ENCODE measurements at regions not wholly inside any gene's neighbourhood (a gene's known extent, or its start where the extent isn't known, plus 50 kb on each side); places are given as distances from the start of the nearest gene placed in this dataset.
A peak's percentile ranks its signal among the peaks of the same experiment; 100 is the strongest.
"Not testable (repeated sequence)": the region's sequence is repeated elsewhere in the genome, so short reads cannot be mapped to it uniquely, and the experiment has no call there.

DNA sequence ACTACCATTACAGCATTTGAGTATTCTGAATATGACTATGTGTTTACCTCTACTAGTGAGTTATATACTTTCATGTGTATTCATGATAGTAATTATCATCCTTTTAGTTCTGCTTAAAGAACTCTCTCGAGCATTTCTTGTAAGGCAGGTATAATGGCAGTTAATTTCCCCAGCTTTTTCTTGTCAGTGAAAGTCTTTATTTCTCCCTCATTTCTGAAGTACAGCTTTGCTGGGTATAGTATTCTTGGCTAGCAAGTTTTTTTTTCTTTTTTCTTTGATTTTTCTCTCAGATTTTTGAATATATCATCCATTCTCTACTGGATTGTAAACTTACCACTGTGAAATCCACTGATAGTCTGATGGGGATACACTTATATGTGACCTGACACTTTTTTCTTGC, 165.9 kb upstream of the ARHGAP5 start:
- DNase-seq = no peak

DNA sequence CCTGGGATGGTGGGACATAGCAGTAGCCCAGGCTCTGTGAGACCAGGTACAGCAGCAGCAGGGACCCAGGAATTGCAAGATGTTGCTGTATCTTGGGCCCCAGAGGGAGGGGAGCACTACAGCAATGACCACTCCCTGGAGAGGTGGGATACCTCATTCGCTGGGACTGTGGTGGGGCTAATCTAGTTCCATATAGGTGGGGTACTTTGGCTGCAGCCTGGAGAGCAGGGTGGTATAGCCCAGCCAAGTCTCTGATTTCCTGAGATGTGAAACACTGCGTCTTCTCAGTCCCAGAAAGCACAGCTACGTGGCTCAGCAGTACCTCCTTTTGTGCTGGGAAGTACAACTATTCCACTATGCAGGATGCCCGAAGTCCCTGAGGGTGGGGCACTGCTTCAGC, 163.7 kb upstream of the ARHGAP5 start:
- DNase-seq = no peak

DNA sequence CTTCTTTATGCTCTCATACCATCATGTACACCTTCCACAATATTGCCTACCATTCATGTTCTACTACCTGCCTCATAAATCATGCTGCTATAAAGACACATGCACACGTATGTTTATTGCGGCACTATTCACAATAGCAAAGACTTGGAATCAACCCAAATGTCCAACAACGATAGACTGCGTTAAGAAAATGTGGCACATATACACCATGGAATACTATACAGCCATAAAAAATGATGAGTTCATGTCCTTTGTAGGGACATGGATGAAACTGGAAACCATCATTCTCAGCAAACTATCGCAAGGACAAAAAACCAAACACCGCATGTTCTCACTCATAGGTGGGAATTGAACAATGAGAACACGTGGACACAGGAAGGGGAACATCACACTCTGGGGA, 158.8 kb upstream of the ARHGAP5 start:
- DNase-seq = not testable (repeated sequence)

DNA sequence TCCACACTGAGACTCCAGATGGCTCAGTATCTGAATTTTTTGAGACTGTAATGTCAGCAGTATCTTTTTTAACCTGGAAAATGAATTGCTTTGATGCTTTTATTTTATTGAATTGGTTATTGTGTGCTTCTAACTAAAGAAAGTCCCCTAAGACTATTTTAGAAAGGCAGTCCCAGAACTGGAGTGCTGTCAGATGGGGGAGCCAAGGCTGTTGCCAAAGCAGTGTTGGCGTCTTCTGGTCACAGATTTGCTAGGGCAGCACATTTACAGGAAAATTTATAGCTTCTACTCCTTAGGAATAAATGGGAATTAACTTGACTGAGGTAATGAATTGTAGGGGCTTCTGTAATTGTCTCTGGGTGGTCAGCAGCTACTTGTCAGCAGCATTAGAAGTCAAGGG, 157.1 kb upstream of the ARHGAP5 start:
- DNase-seq = no peak

DNA sequence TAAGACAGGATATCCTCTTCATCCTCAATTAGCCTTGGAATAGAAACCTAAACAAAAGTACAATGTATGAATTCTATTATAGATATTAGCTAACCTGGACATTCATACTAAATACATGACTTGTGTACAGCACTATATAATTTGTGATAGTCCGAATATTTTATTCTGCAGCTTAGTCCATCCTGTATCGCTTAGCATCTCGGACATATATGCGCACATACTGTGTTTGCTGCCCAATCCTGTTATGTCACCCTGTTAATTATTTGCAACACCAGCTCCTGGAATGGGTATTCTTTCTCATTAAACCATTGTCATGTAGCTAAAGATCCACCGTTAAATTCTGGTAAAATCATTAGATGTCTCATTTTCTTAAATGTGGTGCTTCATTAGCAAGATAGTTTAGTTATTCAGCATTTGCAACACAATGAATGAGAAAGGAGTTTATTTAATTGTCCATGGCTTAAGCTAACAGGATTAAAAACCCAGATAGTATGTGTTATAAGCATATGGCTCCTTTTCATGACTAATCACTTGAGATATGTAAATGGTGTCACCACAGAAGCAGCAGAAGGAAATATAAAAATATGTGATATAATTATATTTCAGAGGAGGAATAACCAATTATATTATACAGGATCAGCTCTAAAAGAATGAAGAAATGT, 156.0 kb upstream of the ARHGAP5 start:
- DNase-seq = no peak

DNA sequence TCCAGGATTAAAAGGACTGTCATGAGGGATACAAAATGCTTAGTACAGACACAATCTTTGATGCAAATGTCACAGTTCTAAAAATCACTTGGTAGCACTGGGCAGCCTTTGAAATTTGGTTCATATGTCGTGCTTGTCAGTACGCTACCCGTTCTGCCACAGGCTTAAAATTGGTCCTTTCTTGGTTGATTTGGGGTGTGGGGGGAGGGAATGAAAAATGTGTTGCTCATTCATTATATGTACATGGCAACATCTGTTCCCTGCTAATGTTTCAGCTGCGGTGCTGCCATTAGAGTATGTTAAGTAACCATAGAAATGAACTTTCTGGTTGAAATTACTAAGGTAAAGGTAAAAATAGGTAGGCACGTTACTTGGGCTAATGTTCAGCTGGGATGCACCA, 155.4 kb upstream of the ARHGAP5 start:
- DNase-seq = no peak

DNA sequence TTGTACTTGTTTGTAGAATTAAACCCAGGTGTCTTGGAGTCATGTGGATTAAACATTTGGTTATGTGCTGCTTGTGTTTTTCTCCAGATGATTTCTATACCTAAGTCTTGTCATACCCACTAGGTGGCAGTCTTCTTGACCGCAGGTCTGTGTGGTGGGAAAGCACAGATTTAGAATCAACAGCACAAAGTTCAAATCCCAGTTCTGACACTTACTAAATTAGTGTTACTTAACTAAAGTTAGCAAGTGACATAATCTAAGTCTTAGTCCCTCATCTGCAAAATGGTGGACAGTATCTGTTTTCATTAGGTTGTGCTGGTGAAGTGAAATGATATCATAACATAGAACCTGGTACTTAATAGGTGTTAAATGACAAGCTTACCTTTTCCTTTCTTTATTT, 151.0 kb upstream of the ARHGAP5 start:
- DNase-seq = peak in 1 of 2 experiments; percentile 73

DNA sequence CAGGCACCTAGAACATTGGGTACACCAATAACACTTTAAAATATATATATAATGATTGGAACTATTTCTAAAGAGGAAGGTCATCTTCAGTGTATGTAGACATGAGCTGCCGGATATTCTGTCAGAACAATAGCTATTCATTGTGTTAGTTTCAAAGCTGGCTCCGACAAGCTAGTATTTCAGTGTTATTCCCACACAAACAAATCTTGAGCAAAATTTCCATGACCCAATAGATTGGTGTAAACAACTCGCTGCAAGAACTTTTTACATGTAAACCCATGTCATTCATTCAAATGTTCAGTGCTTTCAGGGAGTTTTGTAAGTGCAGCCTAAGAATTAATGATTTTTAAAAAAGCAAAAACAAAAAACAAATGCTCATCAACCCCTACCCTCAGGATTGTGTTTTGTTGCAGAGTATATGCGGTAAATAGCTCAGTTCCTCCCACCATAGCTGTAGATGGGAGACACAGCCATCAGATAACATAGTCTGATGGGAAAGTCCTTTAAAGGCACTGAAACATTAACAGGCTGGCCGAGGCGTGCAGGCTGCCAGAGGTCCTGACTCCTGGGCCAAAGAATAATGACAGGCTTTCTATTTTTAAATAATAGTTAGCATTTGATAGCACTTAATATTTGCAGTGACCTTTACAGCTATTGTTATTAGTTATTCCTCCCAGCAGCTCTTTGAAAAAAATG, 150.3 kb upstream of the ARHGAP5 start:
- DNase-seq = no peak

DNA sequence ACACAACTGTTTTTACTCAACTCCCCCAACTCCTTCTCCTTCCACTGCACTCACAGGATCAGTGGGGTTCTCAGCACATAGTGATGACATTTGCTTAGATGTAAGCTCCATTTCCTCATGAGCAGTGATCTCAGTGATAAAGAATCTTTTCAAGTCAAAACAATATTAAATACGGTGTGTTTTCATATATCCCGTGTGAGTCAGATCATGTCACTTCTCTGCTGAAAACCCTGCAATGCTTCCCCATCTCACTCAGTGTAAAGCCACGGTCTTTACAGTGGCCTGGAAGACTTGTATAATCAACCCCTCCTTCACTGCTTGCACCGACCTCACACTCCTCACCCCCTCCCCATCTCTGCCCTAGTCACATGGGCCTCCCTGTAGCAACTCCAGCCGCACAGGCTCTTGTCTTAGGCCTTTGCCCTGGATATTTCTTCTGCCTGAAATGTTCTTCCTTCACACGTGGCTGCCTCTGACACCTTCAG, 149.7 kb upstream of the ARHGAP5 start:
- DNase-seq = no peak

DNA sequence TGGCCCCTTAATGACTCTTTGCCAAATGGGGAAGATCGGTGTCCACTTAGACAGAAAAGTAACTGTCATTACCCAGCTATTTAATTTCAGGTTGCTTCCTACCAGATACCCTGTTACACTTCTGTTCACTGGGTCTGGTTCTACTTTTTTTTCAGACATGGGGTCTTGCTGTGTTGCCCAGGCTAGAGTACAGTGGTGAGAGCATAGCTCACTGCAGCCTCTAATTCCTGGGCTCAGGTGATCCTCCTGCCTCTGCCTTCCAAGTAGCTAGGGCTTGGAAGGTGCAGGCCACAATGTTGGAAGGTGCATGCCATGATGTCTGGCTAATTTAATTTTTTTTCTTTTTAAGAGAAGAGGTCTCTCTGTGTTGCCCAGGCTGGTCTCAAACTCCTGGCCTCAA, 147.0 kb upstream of the ARHGAP5 start:
- no peak for DNase-seq

DNA sequence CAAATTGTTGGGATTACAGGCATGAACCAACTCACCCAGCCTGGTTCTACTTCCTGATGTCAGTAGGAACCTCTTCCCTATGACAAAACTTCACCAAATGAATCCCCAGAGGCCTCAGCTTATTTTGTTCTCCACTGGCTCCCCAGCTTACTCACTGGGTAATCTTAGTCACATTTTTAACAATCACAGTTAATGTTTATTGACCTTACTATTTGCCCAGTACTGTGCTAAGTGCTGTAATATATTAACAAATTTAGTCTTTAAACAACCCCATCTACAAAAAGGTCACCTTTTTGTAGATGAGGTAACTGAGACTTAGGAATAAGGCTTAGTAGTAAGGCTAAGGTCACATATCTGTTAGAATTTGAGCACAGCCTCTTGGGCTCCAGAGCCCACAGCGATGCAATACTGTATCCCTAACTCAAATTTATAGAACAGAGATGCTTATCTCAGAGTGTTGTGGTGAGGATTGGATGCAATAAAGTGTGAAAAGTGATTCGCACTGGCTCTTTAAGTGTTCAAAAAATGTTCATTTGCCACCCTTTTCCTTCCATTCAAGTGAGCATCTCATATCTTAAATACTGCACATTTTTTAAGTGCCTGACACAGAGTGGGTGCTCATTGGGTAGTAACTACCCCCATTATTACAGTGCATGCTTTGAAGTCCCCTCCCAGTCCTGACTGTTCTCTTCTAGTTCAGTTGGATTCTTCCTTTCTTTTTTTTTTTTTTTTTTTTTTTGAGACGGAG, 146.4 kb upstream of the ARHGAP5 start:
- DNase-seq = no peak

DNA sequence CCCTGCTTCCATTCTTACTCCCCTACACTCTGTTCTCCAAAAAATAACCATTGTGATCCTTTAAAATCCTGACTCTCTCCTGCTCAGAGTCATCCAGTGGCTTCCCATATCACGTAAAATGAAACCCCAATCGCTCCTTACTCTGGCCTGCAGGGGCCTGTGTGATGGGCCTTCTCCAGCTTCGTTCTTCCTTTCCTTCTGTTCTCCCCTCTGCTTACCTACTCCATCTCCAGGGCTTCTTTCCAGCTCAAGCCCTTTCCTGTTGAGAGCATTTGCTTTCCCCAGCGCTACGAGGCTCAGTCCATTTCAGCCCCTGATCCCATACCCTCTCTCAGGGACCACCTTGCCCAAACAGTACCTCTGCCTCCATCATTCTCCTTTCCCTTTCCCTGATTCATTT, 144.4 kb upstream of the ARHGAP5 start:
- DNase-seq = no peak

DNA sequence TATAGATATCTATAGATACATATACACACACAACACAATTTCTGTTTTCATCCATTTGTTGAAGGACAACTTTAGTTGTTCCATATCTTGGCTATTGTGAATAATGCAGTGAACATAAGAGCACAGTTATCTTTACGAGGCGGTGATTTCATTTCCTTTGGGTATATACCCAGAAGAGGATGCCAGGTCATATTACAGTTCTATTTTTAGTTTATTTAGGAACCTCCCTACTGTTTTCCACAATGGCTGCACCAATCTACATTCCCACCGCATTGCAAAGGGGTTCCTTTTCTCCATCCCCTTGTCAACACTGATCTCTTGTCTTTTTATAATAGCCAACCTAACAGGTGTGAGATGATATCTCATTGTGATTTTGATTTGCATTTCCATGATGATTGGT, 143.4 kb upstream of the ARHGAP5 start:
- DNase-seq = no peak

DNA sequence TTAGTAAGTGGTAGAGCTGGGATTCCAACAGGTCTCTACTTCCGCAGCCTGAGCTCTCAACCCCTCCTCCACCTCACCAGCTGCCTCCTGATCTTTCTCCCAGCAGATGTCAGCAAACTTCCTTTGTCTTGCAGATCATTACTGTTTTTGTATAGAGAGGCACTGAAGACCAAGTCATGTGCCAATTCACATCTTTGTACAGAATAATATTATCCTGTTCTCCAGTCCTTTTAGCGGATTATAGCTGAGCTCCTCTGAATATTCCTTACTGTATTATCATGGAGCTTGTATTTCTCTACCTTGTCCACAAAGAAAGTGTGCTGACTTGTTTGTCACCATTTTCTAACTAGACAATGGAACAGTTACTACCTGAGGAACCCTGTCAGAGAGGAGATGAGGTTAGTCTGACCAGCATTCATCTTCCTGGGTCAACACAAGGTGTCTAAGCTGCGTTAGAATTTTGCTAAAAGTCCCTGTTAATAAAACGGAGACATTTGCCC, 142.3 kb upstream of the ARHGAP5 start:
- peak; percentile 56 to 75 for DNase-seq

DNA sequence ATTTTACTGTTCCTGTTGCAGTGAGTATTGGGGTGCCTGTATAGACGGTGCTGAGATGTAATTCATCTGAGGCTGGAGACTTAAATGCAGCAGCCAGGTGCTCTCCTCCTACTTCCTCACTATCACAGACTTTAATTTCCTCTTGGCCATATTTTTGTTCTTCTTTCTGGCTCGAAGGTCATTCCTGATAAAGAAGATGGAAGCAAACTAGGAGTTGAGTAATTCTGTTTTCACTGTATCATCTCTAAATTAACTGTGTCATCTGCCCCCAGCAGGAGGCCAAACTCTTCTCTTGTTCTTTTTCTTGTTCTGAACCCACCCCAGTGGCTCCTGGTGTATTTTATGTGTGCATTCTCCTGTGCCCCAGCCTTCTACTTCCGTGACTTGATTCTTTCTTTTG, 141.7 kb upstream of the ARHGAP5 start:
- DNase-seq = no peak

DNA sequence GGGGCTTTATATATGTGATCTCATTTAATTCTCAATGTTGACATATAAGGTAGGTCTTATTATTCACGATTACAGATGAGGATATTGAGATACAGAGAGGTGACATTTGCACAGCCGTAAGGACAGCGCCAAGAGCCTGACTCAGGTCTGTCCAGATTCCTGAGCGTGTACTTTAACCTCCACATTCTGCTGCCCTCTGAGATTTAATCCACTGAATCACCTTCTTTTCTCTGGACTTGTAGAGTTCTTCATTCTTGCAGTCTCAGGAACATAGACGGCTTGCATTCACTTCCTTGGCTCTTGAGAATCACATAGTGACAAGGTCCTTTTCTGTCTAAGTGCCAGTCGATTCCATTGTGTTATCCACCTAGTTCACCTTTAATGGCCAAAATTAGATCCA, 141.0 kb upstream of the ARHGAP5 start:
- no peak for DNase-seq

DNA sequence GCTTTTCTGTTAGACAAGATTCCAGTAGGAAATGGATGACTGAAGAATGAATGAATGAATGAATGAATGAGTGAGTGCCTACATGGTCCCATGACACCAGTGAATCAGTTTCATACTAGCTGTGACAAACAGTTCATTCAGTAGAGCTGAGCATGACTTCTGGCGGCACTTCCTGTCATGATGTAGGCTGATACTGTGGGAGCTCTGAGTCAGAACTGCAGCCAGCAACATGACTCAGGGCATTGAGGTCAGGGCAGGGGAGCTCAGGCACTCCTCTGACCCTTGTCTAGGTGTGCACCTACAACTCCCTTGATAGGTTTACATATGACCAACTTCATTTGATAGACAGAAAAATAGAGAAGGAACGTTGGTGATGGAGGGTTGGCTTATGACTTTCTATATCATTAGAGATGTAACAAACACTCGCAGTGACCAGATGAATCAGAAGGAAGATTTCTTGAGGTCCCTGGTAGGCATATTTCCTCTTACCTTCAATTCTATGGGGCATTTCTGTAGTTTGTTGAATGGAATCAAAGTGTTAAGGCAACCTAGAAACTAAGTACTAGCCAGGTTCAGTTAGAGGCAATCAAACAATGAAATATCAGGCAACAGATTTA, 139.3 kb upstream of the ARHGAP5 start:
- no peak for DNase-seq

DNA sequence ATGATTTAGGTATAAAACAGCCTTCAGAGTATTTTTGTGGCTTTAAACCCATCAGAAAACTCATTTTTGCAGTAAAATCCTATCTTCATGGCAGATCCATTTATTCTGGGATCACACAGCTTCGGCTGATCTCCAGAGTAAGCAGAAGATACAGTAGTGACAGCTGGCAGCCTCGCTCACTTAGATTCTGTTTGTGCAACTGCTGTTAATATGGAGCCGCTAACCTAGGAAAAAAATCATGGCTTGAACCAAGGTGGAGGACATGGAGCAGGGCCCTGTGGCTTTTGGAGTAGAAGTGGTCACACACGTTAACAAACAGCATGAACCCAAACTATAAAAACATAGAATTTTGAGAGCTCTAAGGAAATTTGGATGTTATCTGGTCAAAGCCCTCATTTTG, 137.2 kb upstream of the ARHGAP5 start:
- DNase-seq = peak; percentile 54 to 72

DNA sequence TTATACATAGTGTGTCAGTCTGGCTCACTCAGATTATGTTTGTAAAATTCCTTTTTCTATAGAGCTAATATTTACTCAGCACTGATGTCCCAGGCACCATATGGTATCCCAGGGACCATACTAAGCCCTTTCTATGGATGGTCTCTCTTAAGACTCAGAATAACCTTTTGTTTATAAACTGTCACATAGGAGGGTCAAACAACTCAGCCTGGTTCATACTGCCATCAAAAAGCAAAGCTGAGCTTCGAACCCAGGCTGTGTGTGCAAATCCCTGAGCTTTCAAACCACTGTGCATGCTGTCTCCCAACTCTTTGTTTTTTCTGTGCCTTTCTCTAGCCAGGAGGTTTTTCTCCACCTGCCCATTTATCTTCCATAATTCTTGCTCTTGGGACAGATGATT, 135.6 kb upstream of the ARHGAP5 start:
- DNase-seq = no peak

DNA sequence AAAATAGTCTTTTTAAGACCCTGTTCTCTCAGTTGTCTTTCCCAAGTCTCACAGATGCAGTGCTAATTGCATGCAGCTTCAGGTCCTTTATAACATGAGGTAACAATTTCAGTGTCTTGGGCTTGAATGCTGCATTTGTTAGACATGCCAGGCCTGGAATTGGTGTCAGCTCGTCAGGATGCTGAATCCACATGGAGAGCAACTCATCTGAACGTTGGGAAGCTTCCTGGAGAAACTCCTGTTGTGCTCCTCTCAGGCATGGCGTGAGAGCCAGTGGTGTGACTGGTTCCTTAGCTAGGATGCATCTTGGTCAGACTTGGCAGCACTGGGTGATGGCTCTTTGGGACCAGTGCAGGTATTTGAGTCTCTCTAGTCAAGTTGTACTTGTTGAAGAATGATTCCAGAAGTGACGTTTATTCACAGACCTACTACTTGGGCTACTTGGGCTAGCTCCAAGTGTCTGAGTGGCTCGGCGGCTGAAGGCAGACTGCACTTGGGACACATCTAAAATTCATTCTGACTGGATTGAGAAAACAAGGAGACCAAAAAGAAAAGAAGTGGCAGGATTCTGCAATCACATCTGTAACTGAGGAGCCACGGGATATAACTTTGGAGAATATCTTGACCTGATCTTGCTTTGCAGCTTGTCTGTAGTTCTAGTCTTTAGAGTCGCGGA, 134.8 kb upstream of the ARHGAP5 start:
- peak; percentile 9 to 42 for DNase-seq

DNA sequence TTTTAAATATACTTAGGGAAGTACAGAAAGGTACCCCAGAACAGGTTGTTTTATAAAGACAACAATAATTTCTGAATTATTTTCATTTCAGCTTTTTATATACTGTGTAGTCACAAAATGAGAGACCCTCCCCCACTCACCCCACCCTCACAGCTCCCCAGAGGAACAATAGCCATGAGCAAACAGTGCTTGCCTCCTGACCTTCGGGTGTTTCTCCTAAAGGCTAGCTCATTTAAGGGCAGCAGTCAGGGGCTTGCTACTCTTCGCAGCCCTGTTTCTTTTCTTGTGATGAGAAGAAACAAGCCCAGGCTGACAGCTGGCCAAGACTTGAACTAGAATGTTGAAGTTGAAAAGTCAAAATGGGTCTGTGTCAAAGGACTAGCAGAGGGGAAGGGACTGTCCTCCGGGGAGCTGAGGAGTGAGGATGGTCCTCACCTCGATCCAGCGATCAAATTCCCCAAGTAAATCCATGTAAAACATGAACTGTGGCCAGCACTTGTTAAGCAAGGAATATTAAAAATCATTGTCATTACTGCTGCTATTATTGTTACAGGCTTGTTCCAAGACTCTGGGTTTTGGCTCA, 133.8 kb upstream of the ARHGAP5 start:
- DNase-seq = peak in 1 of 2 experiments; percentile 47

DNA sequence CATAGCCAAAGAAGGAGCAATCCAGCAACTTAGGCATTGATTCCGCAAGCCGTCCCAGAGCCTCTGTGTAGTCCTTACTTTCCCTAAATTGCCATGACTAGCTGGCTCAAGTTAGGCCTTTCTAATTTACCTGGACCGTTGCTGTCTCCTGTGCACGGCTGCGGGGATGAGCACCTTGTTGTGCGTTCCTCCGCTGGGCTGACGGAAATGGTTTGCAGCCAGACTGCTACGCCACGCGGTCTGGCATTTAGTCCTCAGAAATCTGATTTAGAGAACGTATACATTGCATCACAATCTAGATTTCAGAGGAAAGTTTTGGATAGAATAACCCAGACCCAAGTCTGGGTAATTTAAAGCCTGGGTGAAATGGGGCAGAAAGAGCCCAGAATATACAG, 133.2 kb upstream of the ARHGAP5 start:
- DNase-seq = no peak

All from NCI-H446 (cell line).